Endothelial cell of umbilical vein (primary cell): ENCODE measurements at regions not wholly inside any gene's neighbourhood (a gene's known extent, or its start where the extent isn't known, plus 50 kb on each side); places are given as distances from the start of the nearest gene placed in this dataset.

ENCODE experiments used
- EZH2 ChIP-seq: IDR thresholded peaks from 2 replicates; pipeline ENCODE4 v1.6.1; 2012; ENCODE audit warnings: borderline replicate concordance, low read depth, mild to moderate bottlenecking, moderate library complexity, low read length, inconsistent platforms; ENCODE audit not compliant: severe bottlenecking
- JUN ChIP-seq: IDR thresholded peaks from 2 replicates; pipeline ENCODE4 v1.6.1; 2011; ENCODE audit warnings: borderline replicate concordance, low read depth; ENCODE audit not compliant: insufficient read length, insufficient read depth
- POLR2AphosphoS5 ChIP-seq: IDR thresholded peaks from 2 replicates; pipeline ENCODE4 v1.6.1; 2012; ENCODE audit warnings: low read depth, mild to moderate bottlenecking, control low read depth, low read length, moderate library complexity; ENCODE audit not compliant: insufficient read depth
- TF ChIP-seq, protein P1 (sequence below), 2 donors: IDR thresholded peaks; 1 replicate in 1 of 2; 2 replicates in 1 of 2; pipeline ENCODE4 v1.5.1; 2011; ENCODE audit warnings: low read length in 2 of 2, mild to moderate bottlenecking in 2 of 2, moderate library complexity in 2 of 2, control low read depth in 1 of 2, inconsistent platforms in 1 of 2, low read depth in 1 of 2; ENCODE audit not compliant: insufficient read depth in 1 of 2; ENCODE audit errors: extremely low read depth in 1 of 2

DNA sequence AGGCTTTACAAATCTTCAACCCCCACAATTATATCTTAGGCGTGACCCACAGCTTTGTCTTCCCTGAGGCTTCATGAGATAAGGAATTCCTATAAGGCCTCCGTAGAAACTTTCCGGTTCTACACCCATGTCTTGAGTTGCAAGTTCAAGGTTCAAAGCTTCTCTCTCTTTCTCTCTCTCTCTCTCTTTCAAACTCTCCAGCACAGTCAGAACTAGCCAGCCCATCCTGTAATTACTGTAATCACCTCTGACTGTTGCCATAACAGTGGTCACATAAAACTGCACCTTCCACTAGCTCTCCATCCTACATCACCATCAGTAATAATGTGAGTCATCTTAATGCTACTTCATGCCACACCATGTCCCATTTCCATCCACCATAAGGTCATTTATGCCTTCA, 90.0 kb upstream of the NFASC start:
- TF ChIP-seq JUN (no peak), EZH2 (no peak), POLR2AphosphoS5 (no peak)
- TF ChIP-seq, protein P1, sequence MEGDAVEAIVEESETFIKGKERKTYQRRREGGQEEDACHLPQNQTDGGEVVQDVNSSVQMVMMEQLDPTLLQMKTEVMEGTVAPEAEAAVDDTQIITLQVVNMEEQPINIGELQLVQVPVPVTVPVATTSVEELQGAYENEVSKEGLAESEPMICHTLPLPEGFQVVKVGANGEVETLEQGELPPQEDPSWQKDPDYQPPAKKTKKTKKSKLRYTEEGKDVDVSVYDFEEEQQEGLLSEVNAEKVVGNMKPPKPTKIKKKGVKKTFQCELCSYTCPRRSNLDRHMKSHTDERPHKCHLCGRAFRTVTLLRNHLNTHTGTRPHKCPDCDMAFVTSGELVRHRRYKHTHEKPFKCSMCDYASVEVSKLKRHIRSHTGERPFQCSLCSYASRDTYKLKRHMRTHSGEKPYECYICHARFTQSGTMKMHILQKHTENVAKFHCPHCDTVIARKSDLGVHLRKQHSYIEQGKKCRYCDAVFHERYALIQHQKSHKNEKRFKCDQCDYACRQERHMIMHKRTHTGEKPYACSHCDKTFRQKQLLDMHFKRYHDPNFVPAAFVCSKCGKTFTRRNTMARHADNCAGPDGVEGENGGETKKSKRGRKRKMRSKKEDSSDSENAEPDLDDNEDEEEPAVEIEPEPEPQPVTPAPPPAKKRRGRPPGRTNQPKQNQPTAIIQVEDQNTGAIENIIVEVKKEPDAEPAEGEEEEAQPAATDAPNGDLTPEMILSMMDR (IDR thresholded peaks at IDR 0.05; ENCODE audit: extremely low read depth in 1 of 2, insufficient read depth in 1 of 2, low read depth in 1 of 2, low read length in 2 of 2) = no peak
